NCI-H2081 (cell line): ENCODE measurements at regions not wholly inside any gene's neighbourhood (a gene's known extent, or its start where the extent isn't known, plus 50 kb on each side); places are given as distances from the start of the nearest gene placed in this dataset.

Experiments used
- DNase-seq, 2 experiments: peaks; one replicate each; lab custom pipeline; 2025; lab: John Stamatoyannopoulos, UW

DNA sequence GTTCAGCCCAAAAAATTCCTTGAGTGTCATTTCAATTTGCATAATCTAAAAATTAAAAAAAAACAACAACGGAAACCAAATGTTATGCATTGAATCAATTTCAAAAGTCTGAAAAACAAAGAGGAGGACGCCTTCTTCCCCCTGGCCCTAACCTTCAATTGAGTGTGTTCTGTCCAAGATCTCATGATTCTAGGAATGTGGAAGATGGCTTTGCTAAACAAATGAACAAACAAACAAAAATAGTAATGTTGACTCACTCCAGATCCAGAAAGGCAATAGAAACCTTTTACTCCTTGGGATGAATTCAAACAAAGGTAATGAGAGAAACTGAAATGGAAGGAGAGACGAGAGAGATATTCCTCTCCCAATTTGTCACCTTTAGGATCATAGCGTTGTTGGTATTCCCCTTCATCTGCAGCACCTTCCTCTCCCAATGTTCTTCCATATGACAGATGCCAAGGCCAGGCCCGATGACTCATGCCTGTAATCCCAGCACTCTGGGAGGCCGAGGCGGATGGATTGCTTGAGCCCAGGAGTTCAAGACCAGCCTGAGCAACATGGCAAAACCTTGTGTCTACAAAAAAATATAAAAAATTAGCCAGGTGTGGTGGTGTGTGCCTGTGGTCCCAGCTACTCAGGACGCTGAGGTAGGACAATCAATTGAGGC, 109.2 kb upstream of the ADGRF1 start:
- no peak for DNase-seq

DNA sequence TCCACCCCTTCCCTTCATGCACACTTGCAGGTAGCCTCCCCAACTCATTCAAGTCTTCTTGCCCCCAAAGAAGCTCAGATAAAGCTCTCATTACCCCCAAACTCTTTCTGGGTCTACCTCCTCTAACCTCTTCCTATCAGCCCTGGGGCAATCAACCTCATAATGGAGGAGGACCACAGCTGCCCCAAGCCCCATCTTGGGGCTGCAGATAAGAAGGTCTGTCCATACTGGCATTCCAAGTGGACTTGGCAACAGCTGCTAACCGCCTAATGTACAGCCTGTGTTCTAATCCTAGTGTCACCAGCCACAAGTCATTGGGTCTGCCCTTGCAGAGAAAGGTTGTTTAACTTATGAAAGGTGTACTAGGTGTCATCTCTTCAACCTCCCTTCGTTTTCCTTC, 107.4 kb upstream of the ADGRF1 start:
- DNase-seq: no peak

DNA sequence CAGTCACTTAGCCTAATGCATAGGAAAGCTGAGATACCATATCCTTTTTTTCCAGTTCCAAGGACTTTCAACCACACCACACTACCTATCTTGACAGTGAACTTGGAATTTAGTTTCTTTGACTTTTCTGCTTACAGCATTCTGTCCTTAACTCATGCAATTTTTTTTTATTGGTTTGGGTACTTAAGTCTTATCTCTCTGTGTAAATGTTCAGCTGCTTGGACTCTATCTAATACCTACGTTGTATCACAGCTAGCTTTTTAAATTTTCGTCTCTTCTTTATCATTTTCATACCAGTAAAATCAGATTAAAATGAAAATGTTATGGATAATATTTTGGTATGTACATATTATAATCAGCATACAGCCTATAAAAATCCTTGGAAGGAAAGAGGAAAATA, 106.9 kb upstream of the ADGRF1 start:
- DNase-seq: no peak

DNA sequence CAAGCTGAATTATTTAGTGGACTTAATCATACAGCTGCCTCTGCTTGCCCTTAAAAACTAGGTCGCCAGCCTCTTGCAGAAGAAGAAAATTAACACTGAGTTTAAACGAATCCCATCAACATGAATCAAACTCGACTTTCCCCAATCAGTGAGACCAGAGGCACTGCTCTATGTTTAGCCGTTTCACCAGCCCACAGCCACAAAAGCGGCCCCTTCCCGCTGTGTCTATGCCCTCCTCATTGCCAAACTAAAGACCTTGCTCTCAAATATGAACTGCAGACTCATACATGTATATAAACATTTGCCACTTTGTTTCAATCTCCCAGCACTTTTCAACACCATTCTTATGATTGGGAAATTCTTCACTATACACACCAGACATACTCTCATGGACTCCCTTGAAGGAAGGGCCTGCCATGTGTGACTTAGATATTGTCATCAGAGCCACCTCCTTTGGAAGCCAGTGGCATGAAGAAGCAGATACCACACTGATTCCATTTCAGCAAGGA, 105.8 kb upstream of the ADGRF1 start:
- DNase-seq: no peak

DNA sequence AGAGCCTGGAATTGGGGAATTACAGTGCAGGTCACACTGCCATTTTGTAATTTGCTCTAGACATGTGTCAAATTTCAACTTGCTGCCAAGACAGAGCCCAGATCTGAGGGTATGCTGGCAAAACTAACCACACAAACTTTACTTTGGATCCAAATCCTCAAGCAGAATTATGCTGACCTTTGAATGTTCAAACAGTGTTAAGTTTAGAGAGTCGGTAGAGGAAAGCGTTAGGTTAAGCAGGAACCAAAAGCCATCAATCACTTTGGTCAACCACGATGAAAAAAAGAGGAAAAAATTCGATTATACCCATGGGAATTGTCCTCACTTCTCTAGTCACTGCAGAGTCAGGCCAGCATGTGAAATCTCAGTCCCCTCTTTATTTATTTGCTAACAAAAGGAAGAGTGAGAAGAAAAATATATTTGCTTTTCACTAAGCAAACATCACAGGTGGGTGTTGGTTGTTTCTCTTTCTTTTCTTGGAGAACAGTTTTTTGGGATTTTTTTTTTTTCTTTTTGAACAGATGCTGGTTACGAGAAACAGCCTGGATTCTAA, 105.1 kb upstream of the ADGRF1 start:
- DNase-seq: peak in 1 of 2 experiments; percentile 29

DNA sequence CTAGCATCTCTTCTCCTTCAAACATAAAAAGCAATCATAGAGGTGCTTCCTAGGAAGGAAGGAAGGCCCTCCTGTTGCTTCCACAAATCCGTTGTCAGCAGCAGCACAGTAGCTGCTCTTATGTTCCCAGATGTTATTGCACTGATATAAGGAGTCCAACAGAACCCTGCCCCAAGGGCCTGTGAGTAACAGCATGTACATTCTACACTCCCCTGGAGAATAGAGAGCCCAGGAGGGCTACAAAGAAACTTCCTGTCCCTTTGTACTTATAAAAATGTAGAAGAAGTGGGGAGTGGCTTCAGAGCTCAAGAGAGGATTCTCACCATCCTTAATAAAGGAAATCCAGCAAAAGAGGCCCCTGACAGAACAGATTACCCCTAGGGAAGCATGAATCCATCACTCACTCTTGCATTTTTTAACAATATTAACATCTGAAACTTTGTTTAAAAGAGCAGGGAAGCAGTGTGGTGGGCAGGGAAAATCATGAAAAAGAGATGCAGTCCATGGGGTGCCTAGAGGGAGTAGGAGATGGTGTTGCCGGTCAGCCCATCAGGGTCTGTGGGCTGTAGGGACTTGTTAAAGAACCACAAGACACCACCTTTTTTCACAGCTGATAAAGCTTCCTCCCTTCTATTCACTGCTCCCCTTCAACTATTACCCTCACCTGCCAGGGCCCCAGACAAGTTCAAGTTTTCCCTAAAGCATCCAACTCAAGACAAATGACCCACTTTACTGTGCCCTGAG, 104.5 kb upstream of the ADGRF1 start:
- no peak for DNase-seq

DNA sequence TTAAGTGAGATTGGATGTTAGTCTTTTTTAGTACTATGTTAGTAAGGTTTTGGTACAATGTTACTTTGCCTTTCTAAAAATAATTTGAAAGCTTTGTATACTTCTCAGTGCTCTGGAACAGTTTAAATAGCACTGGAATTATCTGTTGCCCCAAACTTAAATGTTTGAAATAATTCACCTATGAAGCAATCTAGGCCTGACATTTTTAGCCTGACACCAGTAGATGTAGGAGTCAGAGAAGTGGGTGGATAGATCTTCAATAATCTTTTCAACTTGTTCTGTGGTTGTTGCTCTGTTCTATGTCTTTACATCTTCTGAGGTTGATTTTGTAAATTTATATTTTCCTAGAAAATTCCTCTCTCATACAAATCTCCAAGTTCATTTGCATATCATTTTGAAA, 103.1 kb upstream of the ADGRF1 start:
- DNase-seq: no peak

DNA sequence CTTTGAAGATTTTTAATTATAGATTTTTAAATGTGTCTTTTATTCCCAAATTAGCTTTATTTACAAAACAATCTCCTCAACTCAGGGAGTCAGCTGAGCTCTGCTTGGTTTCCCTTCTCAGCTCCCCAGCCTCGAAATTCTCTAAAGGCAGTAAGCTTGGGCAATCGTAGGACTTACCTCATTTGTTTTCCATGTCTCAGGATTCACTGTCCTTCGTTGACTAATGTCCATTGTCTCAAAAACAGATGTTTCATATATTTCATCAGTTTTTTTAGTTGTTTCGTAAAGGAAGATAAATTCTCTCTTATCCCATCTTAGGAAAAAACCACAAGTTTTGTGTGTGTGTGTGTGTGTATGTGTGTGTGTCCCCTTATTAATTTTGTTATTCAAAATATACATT, 102.2 kb upstream of the ADGRF1 start:
- DNase-seq: no peak

DNA sequence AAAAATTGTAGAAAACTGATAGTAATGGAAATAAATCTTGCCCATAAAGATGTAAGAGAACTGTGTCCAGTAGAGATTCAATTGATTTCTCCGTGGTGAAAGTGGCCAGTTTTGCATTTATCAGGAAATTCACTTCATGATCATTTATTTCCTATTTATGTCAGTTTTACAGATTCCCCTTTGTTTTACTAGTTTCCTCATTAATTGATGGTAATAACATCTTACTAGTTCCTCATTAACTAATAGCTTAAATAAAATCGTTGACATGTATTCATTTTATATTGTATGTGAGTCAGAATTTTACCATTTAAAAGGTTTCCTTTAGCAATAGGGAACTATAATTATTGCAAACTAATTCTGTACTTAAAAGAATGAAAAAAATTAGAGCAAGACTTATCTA, 99.8 kb upstream of the ADGRF1 start:
- DNase-seq: no peak

DNA sequence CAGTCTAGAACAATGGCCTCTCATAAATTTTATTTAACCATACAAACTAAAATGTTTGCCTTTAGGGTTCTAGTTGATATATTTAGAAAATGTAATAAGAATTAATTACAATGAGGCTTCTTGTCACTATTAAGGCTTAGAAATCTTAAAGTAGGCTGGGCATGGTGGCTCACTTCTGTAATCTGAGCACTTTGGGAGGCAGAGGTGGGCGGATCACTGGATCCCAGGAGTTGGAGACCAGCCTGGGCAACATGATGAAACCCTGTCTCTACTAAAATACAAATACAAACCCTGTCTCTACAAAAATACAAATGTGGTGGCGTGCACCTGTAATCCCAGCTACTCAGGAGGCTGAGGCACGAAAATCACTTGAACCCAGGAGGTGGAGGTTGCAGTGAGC, 99.0 kb upstream of the ADGRF1 start:
- no peak for DNase-seq

DNA sequence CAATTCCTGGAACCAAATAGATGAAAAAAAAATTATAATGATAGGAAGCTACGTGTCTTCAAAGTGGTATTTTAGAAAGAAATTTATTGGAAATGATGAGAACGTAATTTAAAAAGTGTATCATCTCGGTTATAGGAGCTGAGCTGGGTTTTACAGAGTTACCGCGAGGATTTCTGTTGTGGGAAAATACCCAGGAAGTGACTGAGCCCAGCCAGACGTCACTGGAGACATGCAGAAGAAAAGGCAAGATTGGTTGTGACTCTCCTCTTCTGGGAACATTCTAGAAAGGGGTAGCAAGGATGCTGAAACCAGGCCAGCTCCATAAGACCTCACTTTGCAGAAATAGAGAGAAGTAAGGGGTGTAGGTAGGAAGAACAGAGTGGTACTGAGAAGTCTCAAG, 95.9 kb upstream of the ADGRF1 start:
- no peak for DNase-seq

DNA sequence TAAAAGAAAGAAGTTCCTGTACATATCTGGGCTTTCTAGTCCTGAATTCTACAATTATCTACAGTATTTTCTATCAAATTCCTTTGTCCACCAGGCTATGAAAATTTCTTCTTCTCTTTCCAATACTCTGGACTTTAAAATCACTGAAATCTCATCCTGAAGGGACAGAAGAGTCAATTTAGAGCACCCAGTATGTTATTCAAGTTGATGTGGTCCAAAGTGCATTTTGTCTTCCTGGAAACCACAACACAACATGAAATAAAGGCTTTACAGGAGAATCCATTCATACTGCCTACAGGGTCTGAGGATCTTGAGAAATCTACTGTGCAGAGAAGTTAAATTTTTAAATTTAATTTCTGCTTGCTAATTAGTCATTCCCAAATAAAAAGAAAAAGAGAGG, 94.9 kb upstream of the ADGRF1 start:
- DNase-seq: no peak

DNA sequence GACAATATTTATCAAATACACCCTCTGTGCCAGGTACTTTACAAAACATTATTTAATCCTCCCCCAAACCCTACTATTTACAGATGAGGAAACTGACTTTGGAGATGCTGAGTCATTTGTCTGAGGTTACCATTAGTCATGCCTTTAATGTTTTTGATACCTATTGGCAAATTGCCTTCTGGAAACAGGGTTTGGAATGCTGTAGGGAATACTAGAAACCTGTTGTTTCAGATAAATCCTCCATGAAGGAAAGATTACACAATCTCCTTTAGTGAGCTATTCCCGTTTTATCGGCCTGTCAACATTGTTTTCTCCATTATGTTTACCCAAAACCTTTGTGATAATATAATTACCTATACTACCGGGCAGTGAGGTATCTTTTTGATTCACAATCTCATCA, 93.6 kb upstream of the ADGRF1 start:
- peak in 1 of 2 experiments; percentile 56 for DNase-seq

DNA sequence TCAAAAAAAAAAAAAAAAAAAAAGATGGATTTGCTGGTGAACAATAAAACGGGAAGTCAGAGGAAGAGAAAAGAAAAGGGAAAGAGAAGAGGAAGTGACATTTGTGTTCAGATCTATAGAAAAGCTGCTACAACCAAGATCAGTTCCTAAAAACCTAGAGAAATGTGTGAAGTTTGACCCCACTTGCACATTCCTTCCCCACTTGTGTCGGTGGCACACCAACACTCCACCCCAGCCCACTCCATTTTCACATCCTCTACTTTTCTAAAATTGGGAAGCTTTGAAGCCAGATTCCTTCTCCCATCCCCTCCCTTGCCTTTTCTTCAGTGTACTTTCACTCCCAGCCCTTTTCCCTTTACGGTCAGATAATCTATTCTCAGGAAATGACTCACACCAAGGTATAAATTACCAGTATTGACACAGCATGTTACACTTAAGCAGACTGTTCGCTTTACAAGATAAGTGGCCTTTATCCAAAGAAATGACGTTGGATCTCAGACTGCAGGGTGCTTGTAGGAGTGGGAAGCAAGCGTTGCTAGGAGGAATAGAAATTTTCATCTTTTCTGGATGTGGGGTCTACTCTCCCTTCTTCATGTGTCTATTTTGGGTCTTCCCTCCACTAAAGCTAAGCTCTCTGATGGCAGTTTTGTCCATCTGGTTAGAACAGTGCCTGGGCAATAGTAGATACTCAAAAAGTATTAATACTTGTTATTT, 92.5 kb upstream of the ADGRF1 start:
- peak; percentile 73 to 92 for DNase-seq

DNA sequence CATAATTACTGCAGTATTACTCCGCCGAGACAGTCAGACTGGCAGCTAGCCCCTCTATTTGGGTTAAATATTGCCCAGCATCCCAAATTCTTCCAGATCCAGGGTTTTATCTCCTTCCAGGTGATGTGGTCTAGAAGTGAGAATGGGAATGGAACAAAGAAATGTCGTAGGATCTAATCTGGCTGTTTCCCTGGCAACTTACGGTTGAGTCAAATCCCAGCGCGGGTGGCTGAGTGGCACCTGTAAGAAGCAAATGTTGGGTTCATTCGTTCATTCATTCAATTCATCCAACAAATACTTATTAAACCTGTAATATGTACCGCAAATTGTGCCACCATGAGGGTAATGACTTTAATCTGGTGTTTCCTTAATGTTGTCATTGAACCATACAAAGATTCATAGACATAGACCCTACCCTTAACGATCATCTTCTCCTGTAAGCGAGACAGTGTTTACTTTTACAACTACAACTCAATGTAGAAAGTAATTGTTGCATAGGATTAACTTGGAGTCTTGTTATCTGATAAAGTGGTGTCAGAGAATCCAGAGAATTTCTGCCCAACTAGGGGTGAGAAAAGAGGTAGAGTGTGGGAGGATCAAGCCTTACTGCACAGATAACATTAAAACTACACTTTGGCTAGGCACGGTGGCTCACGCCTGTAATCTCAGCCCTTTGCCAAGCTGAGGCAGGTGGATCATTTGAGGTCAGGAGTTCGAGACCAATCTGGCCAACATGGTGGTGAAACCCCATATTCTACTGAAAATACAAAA, 91.3 kb upstream of the ADGRF1 start:
- DNase-seq: peak in 1 of 2 experiments; percentile 29

DNA sequence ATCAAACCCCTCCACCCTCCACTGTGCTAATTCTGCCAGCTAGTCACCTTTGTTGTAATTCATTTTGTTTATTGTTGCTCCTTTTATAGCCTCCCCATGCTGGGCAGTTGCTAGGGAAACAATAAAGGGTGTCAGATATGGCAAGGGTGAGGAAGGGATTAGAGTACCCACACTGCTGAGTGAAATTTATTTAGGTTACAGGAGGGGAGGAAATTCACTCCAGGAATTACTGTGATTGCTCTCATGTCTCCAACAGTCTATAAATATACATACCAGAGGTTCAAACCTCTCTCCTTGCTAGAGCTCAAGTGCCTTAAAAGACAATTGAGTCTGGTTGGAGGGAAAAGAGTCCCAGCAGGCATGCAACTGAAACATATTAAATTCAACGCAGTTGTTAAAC, 90.6 kb upstream of the ADGRF1 start:
- DNase-seq: peak; percentile 59 to 85

DNA sequence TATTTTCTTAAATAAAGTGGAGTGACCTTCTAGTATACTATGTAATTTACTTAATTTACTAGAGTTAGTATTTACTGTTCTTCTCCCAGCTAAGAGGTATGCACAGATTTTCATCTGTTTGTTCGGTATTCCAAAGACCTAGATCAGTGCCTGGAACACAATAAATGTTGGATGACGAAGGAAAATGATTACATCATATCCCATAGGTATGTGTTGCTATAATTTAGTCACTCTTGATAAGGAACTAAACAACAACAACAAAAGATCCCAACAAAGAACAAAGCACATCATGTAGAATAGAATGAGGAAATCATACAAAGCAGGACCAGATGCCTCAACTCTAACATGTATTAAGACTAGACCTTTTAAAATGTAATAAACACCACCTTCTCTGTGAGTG, 89.6 kb upstream of the ADGRF1 start:
- no peak for DNase-seq

DNA sequence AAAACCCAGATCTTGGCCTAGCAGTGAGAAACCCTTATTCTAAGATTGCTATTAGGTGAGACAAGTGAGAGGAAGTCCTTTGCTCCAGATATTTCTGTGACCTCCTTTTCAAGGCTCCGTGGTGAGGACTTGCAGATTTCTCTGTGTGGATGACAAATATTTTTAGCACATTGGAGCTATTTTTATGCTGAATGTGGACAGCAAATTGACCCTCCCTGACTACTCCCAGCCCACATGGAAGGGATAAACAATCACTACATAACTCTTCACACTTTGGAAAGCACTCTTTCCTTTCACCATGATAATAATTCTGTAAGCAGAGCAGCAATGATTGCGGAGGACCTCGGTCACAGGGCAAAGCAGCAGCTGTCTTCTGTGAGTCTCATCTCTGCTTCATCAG, 88.0 kb upstream of the ADGRF1 start:
- DNase-seq: no peak

DNA sequence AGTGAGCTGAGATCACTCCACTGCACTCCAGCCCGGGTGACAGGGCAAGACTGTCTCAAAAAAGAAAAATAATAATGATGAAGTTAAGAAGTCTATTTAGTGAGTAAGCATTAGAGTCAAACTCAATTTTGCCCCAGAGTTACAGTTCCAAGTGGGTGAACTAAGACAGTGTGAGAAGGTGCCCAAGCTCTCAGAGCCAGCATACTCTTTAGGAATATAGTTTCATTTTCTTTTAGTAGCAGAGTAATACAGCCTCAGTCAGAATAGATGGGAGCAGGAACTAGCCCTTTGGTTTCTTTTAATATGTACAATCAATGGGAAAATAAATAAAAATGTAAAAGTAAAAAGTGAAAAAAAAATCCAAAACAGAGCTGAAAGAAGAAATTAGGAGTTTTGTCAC, 87.0 kb upstream of the ADGRF1 start:
- no peak for DNase-seq

DNA sequence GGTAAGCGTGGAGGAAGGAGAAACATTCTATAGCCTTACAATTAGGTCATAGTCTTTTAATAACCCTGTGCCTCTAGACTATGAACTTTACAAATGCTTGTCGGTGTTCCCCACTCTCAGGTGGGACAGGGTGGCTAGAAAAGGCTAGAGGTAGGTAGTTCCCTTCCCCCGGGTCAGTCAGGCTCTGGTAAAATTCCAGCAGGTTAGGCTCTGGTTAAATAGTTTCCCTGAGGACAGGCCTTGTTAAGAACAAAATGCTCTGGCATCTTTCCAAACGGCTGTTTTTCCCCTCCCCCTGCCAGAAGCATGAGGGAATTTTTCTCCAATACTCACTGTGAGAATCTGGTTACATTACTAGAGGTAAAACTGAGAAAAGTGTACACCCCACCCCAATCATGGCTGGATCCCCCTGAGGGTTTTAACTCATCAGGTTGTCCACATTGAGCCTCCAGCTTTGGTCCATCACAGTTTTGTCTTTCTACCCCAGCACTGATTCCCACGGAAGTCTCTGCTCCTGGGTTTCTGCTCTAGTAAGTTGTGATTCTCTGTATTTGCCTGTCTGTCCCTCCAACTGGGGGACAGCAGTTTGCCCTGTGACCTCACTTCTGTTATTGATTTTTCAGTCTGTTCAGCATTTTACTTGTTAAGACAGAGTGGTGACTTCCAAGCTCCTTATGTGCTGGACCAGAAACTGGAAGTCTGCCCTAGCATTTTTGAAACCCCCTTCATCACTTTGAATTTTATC, 84.7 kb upstream of the ADGRF1 start:
- DNase-seq: no peak

DNA sequence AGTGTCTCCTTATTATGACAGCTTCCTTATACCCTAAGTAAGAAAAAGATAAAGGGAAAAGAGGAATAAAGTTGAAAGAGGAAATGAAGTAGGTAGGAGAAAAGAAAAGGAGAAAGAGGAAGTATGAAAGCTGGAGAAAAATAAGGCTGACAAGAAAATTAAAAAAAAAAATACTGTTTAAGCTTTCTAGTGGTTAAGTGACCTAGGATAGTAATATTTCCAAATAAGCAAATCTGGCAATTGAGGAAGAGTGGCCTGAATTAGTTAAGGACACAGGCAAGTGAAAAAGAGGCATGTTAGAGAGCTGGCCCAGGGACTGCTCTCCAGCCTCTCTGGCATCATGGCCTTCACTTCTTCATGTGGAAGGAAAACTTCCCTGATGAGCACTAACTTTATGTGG, 76.5 kb upstream of the ADGRF1 start:
- DNase-seq: no peak
